ENCODE measurements at regions not wholly inside any gene's neighbourhood (a gene's known extent, or its start where the extent isn't known, plus 50 kb on each side); places are given as distances from the start of the nearest gene placed in this dataset.

GRCh38 chr12:84661786-84662185 lies 250.8 kb downstream of the SLC6A15 start:
- no peak for DNase-seq

GRCh38 chr12:84660139-84660538 lies 252.5 kb downstream of the SLC6A15 start:
- no peak for DNase-seq

DNA sequence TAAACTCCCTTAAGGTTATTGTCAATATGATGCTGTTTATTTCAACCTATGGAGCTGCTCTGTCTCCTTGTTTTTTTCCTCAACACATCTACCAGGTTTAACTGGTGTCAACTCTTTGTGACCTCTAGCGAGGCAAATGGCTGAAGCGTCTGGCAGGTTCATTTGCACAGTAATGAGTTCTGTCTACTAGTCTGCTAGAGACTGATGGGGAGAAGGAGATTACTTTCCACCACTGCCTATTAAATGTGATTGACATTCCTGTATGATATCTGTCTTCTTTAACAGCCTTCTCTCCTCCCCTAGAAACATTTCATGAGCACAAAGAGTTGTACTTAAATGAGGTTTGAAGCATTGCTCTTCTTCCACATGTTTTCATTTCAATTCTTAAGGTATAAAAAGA lies 253.7 kb downstream of the SLC6A15 start:
- no peak for DNase-seq

DNA sequence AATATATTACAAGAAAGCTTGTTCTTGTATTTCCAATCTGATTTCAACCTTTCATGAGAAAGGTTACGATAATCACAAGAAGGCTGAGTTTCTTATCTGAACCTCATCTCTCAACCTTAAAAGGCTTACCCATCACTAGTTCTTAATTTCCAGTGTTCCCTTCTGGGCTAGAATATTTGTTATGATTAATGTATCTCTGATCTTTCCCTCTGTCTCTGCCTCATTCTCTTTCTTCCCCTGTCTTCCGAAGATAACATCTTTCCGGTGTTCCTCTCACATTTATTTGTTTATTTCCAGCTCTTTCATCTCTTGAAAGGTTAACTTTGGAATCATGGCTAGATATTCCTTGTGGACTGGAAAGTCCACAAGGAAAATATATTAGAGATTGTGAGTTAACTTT lies 255.9 kb downstream of the SLC6A15 start:
- no peak for DNase-seq

DNA sequence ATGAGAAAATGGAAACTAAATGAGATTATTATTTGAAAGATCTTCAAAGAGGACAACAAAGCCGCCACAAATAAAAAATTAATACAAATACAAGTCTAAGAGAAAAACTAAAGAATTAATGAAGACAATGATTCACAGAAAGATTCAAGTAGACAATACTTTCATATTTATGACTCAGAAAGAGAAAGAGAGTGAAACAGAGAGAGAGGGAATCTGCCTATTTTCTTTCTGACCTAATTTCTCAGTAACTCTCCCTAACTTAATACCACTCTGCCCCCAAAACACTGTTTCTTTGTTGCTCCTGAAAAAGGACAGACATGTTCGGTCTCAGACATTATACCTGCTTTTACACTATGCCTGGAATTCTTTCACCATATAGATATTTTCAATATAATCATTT lies 259.1 kb downstream of the SLC6A15 start:
- no peak for DNase-seq

DNA sequence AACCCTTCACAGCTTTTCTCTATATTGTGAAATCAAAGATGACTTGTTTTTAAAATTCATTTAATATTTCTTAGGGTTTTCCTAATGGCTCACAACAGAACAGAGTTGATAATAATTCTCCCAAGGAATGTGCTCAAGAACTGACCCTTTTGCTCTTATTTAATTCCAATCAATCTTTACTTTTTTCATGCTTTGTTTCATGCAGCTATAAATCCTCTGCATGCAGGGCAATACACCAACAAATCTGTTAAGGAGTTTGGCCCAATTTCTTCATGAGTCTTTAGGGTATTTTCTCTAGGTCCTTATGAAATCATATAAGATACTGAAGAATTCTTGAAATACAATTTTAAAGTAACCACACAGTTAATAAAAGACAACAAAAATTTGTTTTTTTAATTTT lies 264.2 kb downstream of the SLC6A15 start:
- no peak for DNase-seq

DNA sequence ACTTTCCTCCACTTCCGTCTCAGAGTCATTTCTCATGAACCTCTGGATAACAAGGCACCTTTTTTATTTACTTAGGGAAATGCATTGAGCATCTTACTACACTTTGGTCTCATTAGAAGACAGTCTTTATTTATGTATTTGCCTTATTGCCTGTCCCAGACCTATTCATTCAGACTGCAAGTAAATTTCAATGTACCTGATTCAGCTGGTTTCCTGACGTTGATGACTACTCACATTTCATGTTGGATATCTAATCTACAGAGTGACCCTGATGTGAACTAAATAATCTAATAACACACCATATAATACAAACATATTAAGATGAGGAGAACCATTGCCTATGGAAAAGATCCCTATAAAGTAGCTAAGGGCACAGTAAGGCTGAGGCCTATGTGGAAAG lies 267.7 kb downstream of the SLC6A15 start:
- no peak for DNase-seq

DNA sequence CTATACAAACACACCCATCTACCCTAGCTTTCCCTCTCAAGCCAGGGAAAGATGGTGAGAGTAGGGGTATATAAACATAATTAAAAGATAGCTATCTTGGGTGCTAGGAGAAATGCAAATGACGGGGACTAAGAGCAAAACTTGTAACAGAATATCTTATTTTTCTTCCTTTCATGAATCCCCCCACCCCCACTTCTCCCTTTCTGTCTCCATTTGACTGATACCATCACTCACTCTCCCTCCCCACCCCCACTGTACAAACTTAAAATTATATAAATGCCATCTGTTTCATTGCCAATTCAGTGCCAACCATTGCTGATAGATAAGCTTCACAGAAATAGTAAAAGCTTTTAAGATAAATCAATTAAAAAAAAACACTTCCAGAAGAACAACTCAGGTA lies 268.6 kb downstream of the SLC6A15 start:
- no peak for DNase-seq

GRCh38 chr12:84641940-84642545 lies 270.6 kb downstream of the SLC6A15 start:
- DNase-seq: no peak

DNA sequence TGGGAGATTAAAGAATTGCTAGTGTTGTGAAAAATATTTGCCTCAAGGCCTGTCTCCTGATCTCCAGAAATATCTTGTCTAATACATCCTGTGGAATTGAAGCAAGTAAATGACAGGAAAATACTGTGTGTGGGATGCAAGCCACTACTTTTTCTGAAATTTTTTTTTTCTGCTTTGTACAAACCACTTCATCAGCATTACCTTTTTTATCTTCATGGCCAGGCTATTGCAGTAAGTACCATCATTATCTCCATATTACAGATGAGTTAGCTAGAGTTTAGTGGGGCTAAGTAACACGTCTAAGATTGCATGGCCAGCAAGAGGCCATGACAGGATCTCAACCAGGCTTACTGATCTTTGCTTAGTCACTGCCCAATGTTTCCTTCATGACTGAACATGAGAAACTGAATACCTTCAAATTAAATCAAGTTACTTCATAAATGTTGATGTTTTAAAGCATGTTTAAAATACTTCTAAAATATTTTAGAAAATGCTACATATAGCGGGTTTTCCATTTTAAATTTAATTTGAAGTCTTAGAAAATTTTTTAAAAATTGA lies 273.7 kb downstream of the SLC6A15 start:
- DNase-seq: no peak

DNA sequence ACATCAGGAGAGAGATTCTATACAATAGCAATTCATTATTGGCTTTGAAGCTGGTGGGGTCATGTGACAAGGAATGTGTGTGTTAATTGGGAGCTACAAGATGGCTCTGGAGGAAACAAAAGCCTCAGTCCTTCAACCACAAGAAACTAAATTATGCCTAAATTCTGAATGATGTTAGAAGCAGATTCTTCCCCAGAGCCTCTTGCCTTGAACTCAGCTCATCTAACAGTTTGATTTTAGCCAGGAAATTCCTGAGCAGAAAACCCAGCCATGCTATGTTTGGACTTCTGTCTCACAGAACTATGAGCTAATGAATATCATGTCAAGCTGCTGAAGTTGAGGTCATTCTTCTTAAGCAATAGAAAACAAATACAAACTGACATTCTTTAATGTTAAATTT lies 274.7 kb downstream of the SLC6A15 start:
- no peak for DNase-seq

GRCh38 chr12:84636801-84637290 lies 275.8 kb downstream of the SLC6A15 start:
- no peak for DNase-seq

DNA sequence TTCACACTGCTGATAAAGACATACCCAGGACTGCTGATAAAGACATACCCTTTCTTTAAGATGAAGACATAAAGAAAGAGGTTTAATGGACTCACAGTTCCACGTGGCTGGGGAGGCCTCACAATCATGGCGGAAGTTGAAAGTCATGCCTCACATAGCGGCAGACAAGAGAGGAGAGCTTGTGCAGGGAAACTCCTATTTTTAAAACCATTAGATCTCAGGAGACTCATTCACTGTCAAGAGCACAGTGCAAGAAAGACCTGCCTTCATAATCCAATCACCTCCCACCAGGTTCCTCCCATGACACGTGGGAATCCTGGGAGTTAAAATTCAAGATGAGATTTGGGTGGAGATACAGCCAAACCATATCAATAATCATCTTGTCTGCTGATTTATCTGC lies 278.1 kb downstream of the SLC6A15 start:
- no peak for DNase-seq

GRCh38 chr12:84632556-84632955 lies 280.0 kb downstream of the SLC6A15 start:
- no peak for DNase-seq

GRCh38 chr12:84631020-84631419 lies 281.6 kb downstream of the SLC6A15 start:
- DNase-seq: no peak

DNA sequence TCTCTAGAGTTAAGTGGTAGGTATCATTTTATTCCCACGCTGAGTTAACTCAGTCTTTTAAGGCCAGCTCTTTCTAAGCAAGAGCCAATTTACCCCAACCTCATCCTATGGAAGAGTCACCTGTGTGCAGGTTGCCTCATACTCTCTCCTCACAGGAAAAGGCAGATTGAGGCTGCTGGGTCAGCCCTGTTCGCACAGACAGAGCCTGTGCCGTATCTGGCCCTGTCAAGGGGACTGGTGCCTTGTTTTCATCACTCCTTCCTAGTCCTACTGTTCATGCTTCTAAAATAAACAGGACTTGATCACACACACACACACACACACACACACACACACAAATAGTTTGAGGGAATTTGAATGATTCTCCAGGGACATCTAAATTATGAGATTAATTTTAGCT lies 285.0 kb downstream of the SLC6A15 start:
- DNase-seq: no peak

GRCh38 chr12:84624601-84625000 lies 288.0 kb downstream of the SLC6A15 start:
- no peak for DNase-seq

- DNase-seq: no peak
These were observed 293.5 kb downstream of the SLC6A15 start for GRCh38 chr12:84619053-84619571.

- no peak for DNase-seq
These were observed 305.3 kb downstream of the SLC6A15 start for GRCh38 chr12:84607170-84607819.

GRCh38 chr12:84605983-84606382 lies 306.6 kb downstream of the SLC6A15 start:
- no peak for DNase-seq

DNA sequence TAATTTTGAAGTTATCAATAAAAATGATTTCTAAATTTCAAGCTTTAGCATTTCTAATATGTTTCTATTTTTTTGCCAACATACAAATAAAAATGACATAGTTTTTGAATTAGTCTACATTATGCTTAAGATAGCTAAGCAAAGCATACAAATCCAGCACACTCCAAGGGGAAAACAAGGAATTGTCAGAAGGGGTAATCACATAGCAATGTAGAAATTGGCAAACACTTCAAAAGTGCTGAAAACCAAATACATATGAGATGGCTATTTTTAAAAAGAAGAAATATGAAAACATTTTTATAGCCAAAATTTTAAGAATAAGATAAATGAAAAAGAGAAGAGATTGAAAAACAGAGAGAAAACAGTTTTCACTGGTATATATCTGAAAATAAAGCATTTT lies 308.0 kb downstream of the SLC6A15 start:
- no peak for DNase-seq

DNA sequence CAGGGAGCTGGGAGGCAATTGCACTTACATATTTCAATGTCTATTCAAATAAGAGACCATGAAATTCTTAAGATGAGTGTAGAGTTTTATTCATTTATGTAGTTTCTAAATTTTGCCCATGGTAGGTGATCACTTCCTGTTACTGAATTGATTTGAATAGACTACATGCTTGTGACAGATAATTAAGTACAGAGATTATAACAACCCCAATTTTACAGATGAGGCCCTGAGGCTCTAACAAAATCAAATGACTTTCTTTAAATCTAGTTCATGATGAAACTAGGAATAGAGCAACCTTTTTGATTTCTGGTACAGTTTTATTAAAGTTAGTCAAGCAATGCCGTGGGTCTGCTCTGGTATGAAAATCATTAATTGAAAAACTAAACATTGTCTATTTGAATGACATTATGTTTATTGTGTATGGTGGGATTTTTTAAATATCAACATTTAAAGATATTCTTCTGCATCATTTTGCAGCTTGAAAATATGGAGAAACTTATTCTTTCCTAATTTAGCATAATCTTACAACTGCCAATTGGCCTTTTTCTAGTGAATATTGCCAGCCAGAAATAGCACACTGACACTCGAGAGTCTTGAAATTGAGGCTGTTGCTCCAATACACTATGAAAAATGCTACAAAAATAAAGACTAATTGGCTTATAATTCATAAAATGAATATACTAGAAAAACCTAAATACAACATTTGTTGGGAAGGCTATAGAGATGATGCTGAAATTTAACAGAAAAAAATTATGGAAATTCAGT lies 308.9 kb downstream of the SLC6A15 start:
- no peak for DNase-seq

GRCh38 chr12:84601483-84601882 lies 311.1 kb downstream of the SLC6A15 start:
- no peak for DNase-seq

All from right kidney (tissue), 1 donor.